Endodermal cell (in vitro differentiated cells): ENCODE measurements at regions not wholly inside any gene's neighbourhood (a gene's known extent, or its start where the extent isn't known, plus 50 kb on each side); places are given as distances from the start of the nearest gene placed in this dataset.

ENCODE experiments used
- DNase-seq: peaks from one replicate; pipeline ENCODE4 v3.0.0-alpha.2; 2017
- H3K27ac ChIP-seq: 2 replicates; pipeline ENCODE4 v1.5.1; 2013; ENCODE audit warnings: mild to moderate bottlenecking, low read depth, low read length, moderate library complexity
- H3K27me3 ChIP-seq: 2 replicates; pipeline ENCODE4 v1.6.1; 2013; ENCODE audit warnings: mild to moderate bottlenecking, low read length, moderate library complexity; ENCODE audit not compliant: insufficient read depth, control insufficient read depth, poor library complexity, severe bottlenecking
- H3K36me3 ChIP-seq: 2 replicates; pipeline ENCODE4 v1.7.0; 2013; ENCODE audit warnings: mild to moderate bottlenecking, low read length, moderate library complexity; ENCODE audit not compliant: control insufficient read depth, insufficient read depth
- H3K4me1 ChIP-seq: one replicate; pipeline ENCODE4 v1.7.0; 2013; ENCODE audit warnings: low read length; ENCODE audit not compliant: control insufficient read depth, insufficient read depth
- H3K4me3 ChIP-seq: 2 replicates; pipeline ENCODE4 v1.5.1; 2013; ENCODE audit warnings: mild to moderate bottlenecking, low read length, moderate library complexity
- H3K9ac ChIP-seq: 2 replicates; pipeline ENCODE4 v1.6.1; 2013; ENCODE audit warnings: mild to moderate bottlenecking, low read length, moderate library complexity; ENCODE audit not compliant: poor library complexity, severe bottlenecking; ENCODE audit errors: extremely low read depth
- H3K9me3 ChIP-seq: 2 replicates; pipeline ENCODE4 v1.6.1; 2013; ENCODE audit warnings: mild to moderate bottlenecking, low read length, moderate library complexity; ENCODE audit not compliant: control insufficient read depth
- H3K27ac Mint-ChIP-seq: 2 replicates; pipeline ENCODE4 v1.8.0; 2020; ENCODE audit warnings: mixed read lengths
- H3K27me3 Mint-ChIP-seq: 2 replicates; pipeline ENCODE4 v1.8.0; 2021; ENCODE audit warnings: mild to moderate bottlenecking, mixed read lengths; ENCODE audit not compliant: insufficient read depth
- H3K36me3 Mint-ChIP-seq: 2 replicates; pipeline ENCODE4 v1.8.0; 2020; ENCODE audit warnings: low read depth, mixed read lengths
- H3K4me1 Mint-ChIP-seq: 2 replicates; pipeline ENCODE4 v1.8.0; 2020; ENCODE audit warnings: mixed read lengths
- H3K4me3 Mint-ChIP-seq: 2 replicates; pipeline ENCODE4 v1.8.0; 2020; ENCODE audit warnings: mild to moderate bottlenecking, moderate library complexity, mixed read lengths
- H3K9me3 Mint-ChIP-seq: 2 replicates; pipeline ENCODE4 v1.8.0; 2020; ENCODE audit warnings: mild to moderate bottlenecking, mixed read lengths
- CTCF ChIP-seq: fragments of 200-600 bp; sonication (generic); conservative IDR thresholded peaks from 2 replicates; pipeline ENCODE4 v1.5.0; 2021; ENCODE audit warnings: antibody characterized with exemption, mild to moderate bottlenecking
- WGBS, 2 experiments: methylation state at CpG; one replicate each; pipeline versions ENCODE4 v1.1.5 to v1.1.7; 2013; ENCODE audit warnings: missing lambda C conversion rate in 2 of 2, mixed read lengths in 1 of 2; ENCODE audit not compliant: insufficient coverage in 1 of 2, insufficient read length in 1 of 2; 5-methylcytosine and 5-hydroxymethylcytosine counted together

GRCh38 chr21:35768187-35768586 is 292.1 kb downstream of the SETD4 start:
- H3K27me3 ChIP-seq, result peaks cover 6% of the 10 kb centered on the region
- peaks cover 5% of the 10 kb centered on the region for H3K9me3 ChIP-seq
- no peak for TF ChIP-seq CTCF
- peaks cover 22% of the 10 kb centered on the region for H3K27me3 Mint-ChIP-seq
- WGBS, 2 experiments, result 71 to 86% methylated on average over 1 to 2 of the region's 2 CpGs
- H3K9me3 Mint-ChIP-seq, result no peaks in the 10 kb centered on the region
- DNase-seq, result no peak
- H3K36me3 Mint-ChIP-seq, result no peaks in the 10 kb centered on the region
- no peak overlapping the region for H3K4me3 ChIP-seq
- no peak overlapping the region for H3K27ac Mint-ChIP-seq
- H3K4me1 ChIP-seq, result no peaks in the 10 kb centered on the region
- H3K4me3 Mint-ChIP-seq, result no peak overlapping the region
- no peak overlapping the region for H3K9ac ChIP-seq
- H3K4me1 Mint-ChIP-seq, result peaks cover 6% of the 10 kb centered on the region
- no peak overlapping the region for H3K27ac ChIP-seq
- H3K36me3 ChIP-seq, result no peaks in the 10 kb centered on the region

GRCh38 chr21:35764586-35764985 is 295.7 kb downstream of the SETD4 start:
- Histone ChIP-seq H3K27me3 (peaks cover 13% of the 10 kb centered on the region), H3K27ac (no peak overlapping the region), H3K9ac (no peak overlapping the region), H3K4me1 (no peaks in the 10 kb centered on the region), H3K36me3 (no peaks in the 10 kb centered on the region), H3K9me3 (peaks cover 5% of the 10 kb centered on the region), H3K4me3 (no peak overlapping the region)
- H3K27me3 Mint-ChIP-seq, result peaks cover 39% of the 10 kb centered on the region
- H3K9me3 Mint-ChIP-seq, result peaks cover 3% of the 10 kb centered on the region
- no peak for DNase-seq
- H3K36me3 Mint-ChIP-seq, result no peaks in the 10 kb centered on the region
- H3K4me3 Mint-ChIP-seq, result no peak overlapping the region
- H3K4me1 Mint-ChIP-seq, result peaks cover 6% of the 10 kb centered on the region
- no peak overlapping the region for H3K27ac Mint-ChIP-seq
- no peak for TF ChIP-seq CTCF

- H3K27me3 ChIP-seq, result peaks cover 13% of the 10 kb centered on the region
These were observed 296.2 kb downstream of the SETD4 start for GRCh38 chr21:35764077-35764476.

More at GRCh38 chr21:35764077-35764476, 296.2 kb downstream of the SETD4 start:
- H3K36me3 Mint-ChIP-seq, result no peaks in the 10 kb centered on the region
- H3K4me1 Mint-ChIP-seq, result peaks cover 6% of the 10 kb centered on the region
- H3K9me3 Mint-ChIP-seq, result peaks cover 8% of the 10 kb centered on the region
- no peak overlapping the region for H3K27ac Mint-ChIP-seq
- Histone ChIP-seq H3K9me3 (peaks cover 5% of the 10 kb centered on the region), H3K36me3 (no peaks in the 10 kb centered on the region), H3K9ac (no peak overlapping the region), H3K27ac (no peak overlapping the region), H3K4me3 (no peak overlapping the region), H3K4me1 (no peaks in the 10 kb centered on the region)
- DNase-seq, result no peak
- whole genome bisulfite sequencing, 2 experiments, result 92 to 100% methylated on average over 2 to 3 of the region's 3 CpGs
- no peak for TF ChIP-seq CTCF
- H3K27me3 Mint-ChIP-seq, result peaks cover 44% of the 10 kb centered on the region
- no peak overlapping the region for H3K4me3 Mint-ChIP-seq
